Kidney epithelial cell (primary cell): ENCODE measurements at regions not wholly inside any gene's neighbourhood (a gene's known extent, or its start where the extent isn't known, plus 50 kb on each side); places are given as distances from the start of the nearest gene placed in this dataset.

ENCODE experiments used
- DNase-seq: peaks from one replicate; pipeline ENCODE4 v3.0.0-alpha.2; 2010; ENCODE audit warnings: low read depth
- H3K27me3 ChIP-seq: 2 replicates; pipeline ENCODE4 v1.6.0; 2011; ENCODE audit warnings: low read length; ENCODE audit not compliant: control insufficient read depth, insufficient read depth
- H3K36me3 ChIP-seq: 2 replicates; pipeline ENCODE4 v1.5.1; 2011; ENCODE audit warnings: low read length; ENCODE audit not compliant: control insufficient read depth, insufficient read depth
- H3K4me3 ChIP-seq: 2 replicates; pipeline ENCODE4 v1.5.1; 2011; ENCODE audit warnings: low read depth, mild to moderate bottlenecking, control low read depth, low read length
- TF ChIP-seq, protein P1 (sequence below): IDR thresholded peaks from 2 replicates; pipeline ENCODE4 v1.5.1; 2011; ENCODE audit warnings: mild to moderate bottlenecking, moderate library complexity, low read length, control low read depth, inconsistent platforms; ENCODE audit not compliant: insufficient read depth, poor library complexity, severe bottlenecking

DNA sequence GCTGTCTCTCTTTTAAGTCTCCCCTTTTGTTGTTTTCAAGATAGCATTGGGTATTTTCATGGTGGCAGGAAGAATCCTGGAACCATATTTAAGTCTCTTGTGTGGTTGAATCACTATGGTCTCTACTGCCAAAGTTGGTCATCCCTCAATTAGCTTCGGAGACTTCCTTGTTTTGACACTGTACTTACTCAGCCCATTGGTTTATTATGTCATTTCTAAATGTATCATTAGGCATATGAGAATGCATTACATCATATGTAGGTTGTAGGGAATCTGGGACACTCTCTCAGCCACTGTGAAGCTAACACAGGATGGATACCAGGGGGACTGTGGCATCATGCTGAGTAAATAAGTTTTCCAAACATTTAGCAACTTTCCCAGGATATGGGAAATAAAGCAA lies 211.8 kb downstream of the DTHD1 start:
- TF ChIP-seq, protein P1, sequence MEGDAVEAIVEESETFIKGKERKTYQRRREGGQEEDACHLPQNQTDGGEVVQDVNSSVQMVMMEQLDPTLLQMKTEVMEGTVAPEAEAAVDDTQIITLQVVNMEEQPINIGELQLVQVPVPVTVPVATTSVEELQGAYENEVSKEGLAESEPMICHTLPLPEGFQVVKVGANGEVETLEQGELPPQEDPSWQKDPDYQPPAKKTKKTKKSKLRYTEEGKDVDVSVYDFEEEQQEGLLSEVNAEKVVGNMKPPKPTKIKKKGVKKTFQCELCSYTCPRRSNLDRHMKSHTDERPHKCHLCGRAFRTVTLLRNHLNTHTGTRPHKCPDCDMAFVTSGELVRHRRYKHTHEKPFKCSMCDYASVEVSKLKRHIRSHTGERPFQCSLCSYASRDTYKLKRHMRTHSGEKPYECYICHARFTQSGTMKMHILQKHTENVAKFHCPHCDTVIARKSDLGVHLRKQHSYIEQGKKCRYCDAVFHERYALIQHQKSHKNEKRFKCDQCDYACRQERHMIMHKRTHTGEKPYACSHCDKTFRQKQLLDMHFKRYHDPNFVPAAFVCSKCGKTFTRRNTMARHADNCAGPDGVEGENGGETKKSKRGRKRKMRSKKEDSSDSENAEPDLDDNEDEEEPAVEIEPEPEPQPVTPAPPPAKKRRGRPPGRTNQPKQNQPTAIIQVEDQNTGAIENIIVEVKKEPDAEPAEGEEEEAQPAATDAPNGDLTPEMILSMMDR: no peak
- DNase-seq: no peak

GRCh38 chr4:36494016-36494415 lies 212.6 kb downstream of the DTHD1 start:
- no peak for DNase-seq
- H3K4me3 ChIP-seq: no peak overlapping the region
- no peaks in the 10 kb centered on the region for H3K36me3 ChIP-seq
- H3K27me3 ChIP-seq: no peaks in the 10 kb centered on the region
- TF ChIP-seq, protein P1: no peak

More for the DNA sequence above, 211.8 kb downstream of the DTHD1 start:
- Histone ChIP-seq H3K36me3 (no peaks in the 10 kb centered on the region), H3K27me3 (no peaks in the 10 kb centered on the region), H3K4me3 (no peak overlapping the region)

GRCh38 chr4:36494747-36495146 lies 213.3 kb downstream of the DTHD1 start:
- DNase-seq: no peak
- H3K27me3 ChIP-seq: no peaks in the 10 kb centered on the region
- H3K36me3 ChIP-seq: no peaks in the 10 kb centered on the region
- no peak overlapping the region for H3K4me3 ChIP-seq
- TF ChIP-seq, protein P1: no peak

DNA sequence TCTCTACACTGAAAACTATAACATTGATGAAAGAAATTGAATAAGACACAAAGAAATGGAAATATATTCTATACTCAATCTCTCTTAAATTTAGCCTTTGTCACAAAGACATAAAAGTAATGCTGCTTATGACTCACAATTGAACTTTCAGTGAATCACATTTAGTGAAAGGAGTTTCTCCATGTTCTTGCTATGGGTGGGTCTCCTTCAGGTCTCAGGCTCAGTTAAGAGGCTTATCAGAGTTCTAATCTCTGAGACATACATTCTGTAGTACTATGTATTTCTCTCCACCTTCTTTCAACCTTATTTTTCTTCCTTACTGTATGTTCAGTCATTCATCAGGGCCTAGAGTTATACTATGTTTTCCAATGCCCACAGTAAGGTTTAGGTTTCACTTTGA lies 220.9 kb downstream of the DTHD1 start:
- Histone ChIP-seq H3K36me3 (no peaks in the 10 kb centered on the region), H3K4me3 (no peak overlapping the region), H3K27me3 (no peaks in the 10 kb centered on the region)
- DNase-seq: no peak
- TF ChIP-seq, protein P1: no peak

- H3K27me3 ChIP-seq: no peaks in the 10 kb centered on the region
- no peak overlapping the region for H3K4me3 ChIP-seq
- no peaks in the 10 kb centered on the region for H3K36me3 ChIP-seq
- DNase-seq: no peak
- TF ChIP-seq, protein P1: no peak
Measured at GRCh38 chr4:36508394-36508793, 227.0 kb downstream of the DTHD1 start.

DNA sequence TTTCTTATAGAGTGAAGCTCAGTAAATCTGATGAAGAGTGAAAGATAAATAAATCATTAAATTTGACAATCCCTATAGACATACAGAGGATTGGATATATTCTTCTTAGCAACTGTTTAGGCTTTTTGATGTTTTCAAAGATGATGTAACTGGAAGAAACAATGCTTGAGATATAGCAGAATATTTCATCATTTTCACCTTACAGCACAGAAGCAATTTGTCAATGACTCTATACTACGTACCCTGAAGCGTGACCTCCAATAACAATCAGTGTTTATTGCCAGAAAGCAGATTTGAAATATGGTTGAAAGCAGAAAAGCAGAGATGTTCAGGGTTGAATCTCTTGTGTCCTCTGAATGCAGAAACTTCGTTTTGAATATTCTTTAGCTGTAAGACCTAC lies 228.4 kb downstream of the DTHD1 start:
- TF ChIP-seq, protein P1: no peak
- H3K36me3 ChIP-seq: no peaks in the 10 kb centered on the region
- no peaks in the 10 kb centered on the region for H3K27me3 ChIP-seq
- DNase-seq: no peak
- H3K4me3 ChIP-seq: no peak overlapping the region
